GM06990 (cell line): ENCODE measurements at regions not wholly inside any gene's neighbourhood (a gene's known extent, or its start where the extent isn't known, plus 50 kb on each side); places are given as distances from the start of the nearest gene placed in this dataset.

ENCODE experiments used
- DNase-seq: peaks from one replicate; pipeline ENCODE4 v3.0.0-alpha.2; 2011; ENCODE audit not compliant: insufficient read length; ENCODE audit errors: extremely low read depth
- H3K27me3 ChIP-seq: replicated peaks from 2 replicates; pipeline ENCODE4 v1.6.0; 2011; ENCODE audit warnings: low read length; ENCODE audit not compliant: control insufficient read depth, insufficient read depth
- H3K36me3 ChIP-seq: 2 replicates; pipeline ENCODE4 v1.5.1; 2011; ENCODE audit warnings: low read length; ENCODE audit not compliant: control insufficient read depth, insufficient read depth
- H3K4me3 ChIP-seq: replicated peaks from 2 replicates; pipeline ENCODE4 v1.5.1; 2011; ENCODE audit warnings: low read depth, mild to moderate bottlenecking, control low read depth, low read length
- TF ChIP-seq, protein P1 (sequence below): IDR thresholded peaks from 2 replicates; pipeline ENCODE4 v1.5.1; 2011; ENCODE audit warnings: low read length, control low read depth, mild to moderate bottlenecking, inconsistent platforms; ENCODE audit not compliant: insufficient read depth, poor library complexity, severe bottlenecking

DNA sequence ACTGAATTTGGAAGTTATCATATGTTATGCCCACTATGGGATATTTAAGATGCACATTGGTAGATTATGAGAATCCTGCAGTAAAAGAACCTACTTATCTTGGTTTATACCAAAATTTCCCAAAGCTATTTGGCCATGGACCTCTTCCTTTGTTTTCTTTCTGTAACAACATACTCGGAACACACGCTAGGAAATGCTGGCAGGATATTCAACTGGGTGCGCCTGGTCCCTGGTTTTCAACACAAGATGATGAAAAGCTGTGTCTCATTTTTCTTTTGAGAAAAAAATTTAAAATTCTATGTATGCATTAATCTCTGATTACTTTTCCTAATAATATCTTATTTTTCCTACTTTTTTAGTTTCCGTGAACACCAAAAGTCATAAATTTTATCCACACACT lies 128.5 kb upstream of the NRP1 start:
- H3K27me3 ChIP-seq = no peaks in the 10 kb centered on the region
- no peak overlapping the region for H3K4me3 ChIP-seq
- DNase-seq = no peak
- H3K36me3 ChIP-seq = no peaks in the 10 kb centered on the region
- TF ChIP-seq, protein P1, sequence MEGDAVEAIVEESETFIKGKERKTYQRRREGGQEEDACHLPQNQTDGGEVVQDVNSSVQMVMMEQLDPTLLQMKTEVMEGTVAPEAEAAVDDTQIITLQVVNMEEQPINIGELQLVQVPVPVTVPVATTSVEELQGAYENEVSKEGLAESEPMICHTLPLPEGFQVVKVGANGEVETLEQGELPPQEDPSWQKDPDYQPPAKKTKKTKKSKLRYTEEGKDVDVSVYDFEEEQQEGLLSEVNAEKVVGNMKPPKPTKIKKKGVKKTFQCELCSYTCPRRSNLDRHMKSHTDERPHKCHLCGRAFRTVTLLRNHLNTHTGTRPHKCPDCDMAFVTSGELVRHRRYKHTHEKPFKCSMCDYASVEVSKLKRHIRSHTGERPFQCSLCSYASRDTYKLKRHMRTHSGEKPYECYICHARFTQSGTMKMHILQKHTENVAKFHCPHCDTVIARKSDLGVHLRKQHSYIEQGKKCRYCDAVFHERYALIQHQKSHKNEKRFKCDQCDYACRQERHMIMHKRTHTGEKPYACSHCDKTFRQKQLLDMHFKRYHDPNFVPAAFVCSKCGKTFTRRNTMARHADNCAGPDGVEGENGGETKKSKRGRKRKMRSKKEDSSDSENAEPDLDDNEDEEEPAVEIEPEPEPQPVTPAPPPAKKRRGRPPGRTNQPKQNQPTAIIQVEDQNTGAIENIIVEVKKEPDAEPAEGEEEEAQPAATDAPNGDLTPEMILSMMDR = no peak

GRCh38 chr10:33461295-33461640 lies 126.8 kb upstream of the NRP1 start:
- H3K36me3 ChIP-seq = no peaks in the 10 kb centered on the region
- DNase-seq = no peak
- no peaks in the 10 kb centered on the region for H3K27me3 ChIP-seq
- TF ChIP-seq, protein P1 = no peak
- H3K4me3 ChIP-seq = no peak overlapping the region

GRCh38 chr10:33460505-33461294 lies 126.2 kb upstream of the NRP1 start:
- Histone ChIP-seq H3K27me3 (no peaks in the 10 kb centered on the region), H3K4me3 (no peak overlapping the region), H3K36me3 (no peaks in the 10 kb centered on the region)
- no peak for DNase-seq
- TF ChIP-seq, protein P1 = no peak

GRCh38 chr10:33459602-33460001 lies 125.1 kb upstream of the NRP1 start:
- H3K36me3 ChIP-seq = no peaks in the 10 kb centered on the region
- no peak overlapping the region for H3K4me3 ChIP-seq
- no peaks in the 10 kb centered on the region for H3K27me3 ChIP-seq
- TF ChIP-seq, protein P1 = no peak
- no peak for DNase-seq

DNA sequence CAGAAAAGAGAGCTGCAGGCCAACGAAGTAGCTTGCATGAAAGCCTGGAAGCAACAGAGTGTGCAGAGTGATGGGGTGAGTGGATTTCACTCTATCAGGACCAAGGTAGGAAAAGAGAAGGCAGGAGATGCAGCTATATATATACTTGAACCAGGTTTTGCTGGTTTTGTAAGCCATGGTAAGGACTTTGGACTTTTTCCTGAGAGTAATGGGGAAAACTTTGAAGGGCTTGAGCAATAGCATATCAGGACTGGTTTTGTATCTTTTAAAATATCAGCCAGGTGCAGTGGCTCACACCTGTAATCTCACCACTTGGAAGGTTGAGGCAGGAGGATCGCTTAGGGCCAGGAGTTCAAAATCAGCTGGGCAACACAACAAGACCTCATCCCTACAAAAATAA lies 120.6 kb upstream of the NRP1 start:
- no peaks in the 10 kb centered on the region for H3K27me3 ChIP-seq
- no peak for DNase-seq
- H3K4me3 ChIP-seq = no peak overlapping the region
- TF ChIP-seq, protein P1 = no peak
- no peaks in the 10 kb centered on the region for H3K36me3 ChIP-seq

GRCh38 chr10:33454554-33454953 lies 120.1 kb upstream of the NRP1 start:
- H3K4me3 ChIP-seq = no peak overlapping the region

More at GRCh38 chr10:33454554-33454953, 120.1 kb upstream of the NRP1 start:
- TF ChIP-seq, protein P1 = no peak
- H3K27me3 ChIP-seq = no peaks in the 10 kb centered on the region
- H3K36me3 ChIP-seq = no peaks in the 10 kb centered on the region
- DNase-seq = no peak
